Smooth muscle cell (in vitro differentiated cells): ENCODE measurements at regions not wholly inside any gene's neighbourhood (a gene's known extent, or its start where the extent isn't known, plus 50 kb on each side); places are given as distances from the start of the nearest gene placed in this dataset.

Source experiments
- DNase-seq: peaks from one replicate; lab custom pipeline; 2025; ENCODE audit not compliant: unreplicated experiment; lab: John Stamatoyannopoulos, UW
- H2AFZ ChIP-seq: fragments of 200-600 bp; sonication (generic); 2 replicates; pipeline ENCODE4 v1.6.0; 2016; ENCODE audit warnings: antibody characterized with exemption, low read depth, mild to moderate bottlenecking
- H3F3A ChIP-seq: fragments of 200-600 bp; sonication (generic); 2 replicates; pipeline ENCODE4 v1.6.0; 2017; ENCODE audit warnings: antibody characterized with exemption, low read depth
- H3K27ac ChIP-seq: fragments of 200-600 bp; sonication (generic); 2 replicates; pipeline ENCODE4 v1.5.1; 2016; ENCODE audit warnings: low read depth, mild to moderate bottlenecking
- H3K27me3 ChIP-seq: fragments of 200-600 bp; sonication (generic); 2 replicates; pipeline ENCODE4 v1.6.1; 2016; ENCODE audit warnings: low read depth, mild to moderate bottlenecking
- H3K36me3 ChIP-seq: fragments of 200-600 bp; sonication (generic); 2 replicates; pipeline ENCODE4 v1.5.1; 2016; ENCODE audit warnings: low read depth
- H3K4me1 ChIP-seq: fragments of 200-600 bp; sonication (generic); 2 replicates; pipeline ENCODE4 v1.5.1; 2016; ENCODE audit warnings: low read depth
- H3K4me2 ChIP-seq: fragments of 200-600 bp; sonication (generic); 2 replicates; pipeline ENCODE4 v1.6.0; 2016; ENCODE audit warnings: mild to moderate bottlenecking
- H3K4me3 ChIP-seq: fragments of 200-600 bp; sonication (generic); 2 replicates; pipeline ENCODE4 v1.5.1; 2016; ENCODE audit warnings: mild to moderate bottlenecking
- H3K79me2 ChIP-seq: fragments of 200-600 bp; sonication (generic); 2 replicates; pipeline ENCODE4 v1.6.0; 2016; ENCODE audit warnings: low read depth, mild to moderate bottlenecking
- H3K9ac ChIP-seq: fragments of 200-600 bp; sonication (generic); 2 replicates; pipeline ENCODE4 v1.6.0; 2016; ENCODE audit warnings: low read depth
- H3K9me3 ChIP-seq: fragments of 200-600 bp; sonication (generic); replicated peaks from 2 replicates; pipeline ENCODE4 v1.5.1; 2016; ENCODE audit warnings: low read depth
- H4K20me1 ChIP-seq: fragments of 200-600 bp; sonication (generic); 2 replicates; pipeline ENCODE4 v1.6.0; 2016; ENCODE audit warnings: low read depth
- WGBS: methylation state at CpG from one replicate; pipeline ENCODE4 v1.1.7; 2016; ENCODE audit warnings: low lambda C conversion rate; 5-methylcytosine and 5-hydroxymethylcytosine counted together
- TF ChIP-seq, protein P1 (sequence below): fragments of 200-600 bp; sonication (generic); IDR thresholded peaks from 2 replicates; pipeline ENCODE4 v1.5.1; 2017; ENCODE audit warnings: borderline replicate concordance, mild to moderate bottlenecking, antibody characterized with exemption; ENCODE audit not compliant: insufficient read depth, poor library complexity, severe bottlenecking

DNA sequence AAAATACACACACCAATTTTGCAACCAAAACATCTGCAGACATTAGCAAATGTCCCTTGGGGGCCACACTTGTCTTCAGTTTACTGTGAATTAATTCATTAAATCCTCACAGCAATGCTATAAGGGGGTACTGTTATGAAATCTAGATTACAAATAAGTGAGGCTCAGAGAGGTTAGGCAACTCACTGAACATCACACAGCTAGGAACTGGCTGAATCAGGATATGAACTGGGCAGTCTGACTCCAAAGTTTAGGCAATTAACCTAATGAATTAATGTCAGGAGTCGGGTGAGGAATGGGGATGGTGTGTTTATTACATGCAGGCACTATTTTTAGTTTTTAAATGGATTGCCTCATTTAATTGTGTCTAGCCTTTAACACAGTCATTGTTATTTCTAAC lies 305.7 kb upstream of the XYLT1 start:
- TF ChIP-seq, protein P1, sequence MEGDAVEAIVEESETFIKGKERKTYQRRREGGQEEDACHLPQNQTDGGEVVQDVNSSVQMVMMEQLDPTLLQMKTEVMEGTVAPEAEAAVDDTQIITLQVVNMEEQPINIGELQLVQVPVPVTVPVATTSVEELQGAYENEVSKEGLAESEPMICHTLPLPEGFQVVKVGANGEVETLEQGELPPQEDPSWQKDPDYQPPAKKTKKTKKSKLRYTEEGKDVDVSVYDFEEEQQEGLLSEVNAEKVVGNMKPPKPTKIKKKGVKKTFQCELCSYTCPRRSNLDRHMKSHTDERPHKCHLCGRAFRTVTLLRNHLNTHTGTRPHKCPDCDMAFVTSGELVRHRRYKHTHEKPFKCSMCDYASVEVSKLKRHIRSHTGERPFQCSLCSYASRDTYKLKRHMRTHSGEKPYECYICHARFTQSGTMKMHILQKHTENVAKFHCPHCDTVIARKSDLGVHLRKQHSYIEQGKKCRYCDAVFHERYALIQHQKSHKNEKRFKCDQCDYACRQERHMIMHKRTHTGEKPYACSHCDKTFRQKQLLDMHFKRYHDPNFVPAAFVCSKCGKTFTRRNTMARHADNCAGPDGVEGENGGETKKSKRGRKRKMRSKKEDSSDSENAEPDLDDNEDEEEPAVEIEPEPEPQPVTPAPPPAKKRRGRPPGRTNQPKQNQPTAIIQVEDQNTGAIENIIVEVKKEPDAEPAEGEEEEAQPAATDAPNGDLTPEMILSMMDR: no peak
- Histone ChIP-seq H3K36me3 (no peaks in the 10 kb centered on the region), H3K27ac (no peak overlapping the region), H2AFZ (no peak overlapping the region), H3K4me1 (no peaks in the 10 kb centered on the region), H3F3A (no peaks in the 10 kb centered on the region), H3K4me3 (no peak overlapping the region), H3K4me2 (no peak overlapping the region), H3K9me3 (no peaks in the 10 kb centered on the region), H3K27me3 (peaks cover 6% of the 10 kb centered on the region), H3K9ac (no peak overlapping the region), H3K79me2 (no peaks in the 10 kb centered on the region), H4K20me1 (no peaks in the 10 kb centered on the region)
- DNase-seq: no peak
- 82% methylated on average over 1 of the region's 1 CpG for WGBS

DNA sequence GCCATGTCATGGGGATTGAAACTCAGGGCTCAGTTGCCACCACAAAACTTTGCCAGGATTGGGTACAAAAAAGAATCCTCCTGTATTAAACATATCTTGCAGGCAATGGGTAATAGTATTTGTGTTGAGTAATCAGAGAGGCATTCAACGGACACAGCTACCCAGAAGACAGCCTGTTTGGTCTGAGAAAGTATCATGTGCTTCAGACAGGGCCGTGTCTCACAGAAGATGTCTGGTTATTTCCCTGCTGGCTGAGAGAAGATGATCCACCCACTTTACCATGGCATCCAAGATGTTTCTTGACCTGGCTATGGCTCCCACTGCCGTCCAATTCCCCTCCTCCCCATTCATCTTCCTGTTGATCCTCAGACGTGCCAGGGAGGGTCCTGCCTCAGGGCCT lies 304.3 kb upstream of the XYLT1 start:
- H3K9ac ChIP-seq: no peak overlapping the region
- H3K79me2 ChIP-seq: no peaks in the 10 kb centered on the region
- H3F3A ChIP-seq: no peaks in the 10 kb centered on the region
- H2AFZ ChIP-seq: no peak overlapping the region
- H4K20me1 ChIP-seq: no peaks in the 10 kb centered on the region
- no peak overlapping the region for H3K4me2 ChIP-seq
- H3K36me3 ChIP-seq: no peaks in the 10 kb centered on the region
- TF ChIP-seq, protein P1: no peak
- WGBS: 82% methylated on average over 4 of the region's 4 CpGs
- peaks cover 6% of the 10 kb centered on the region for H3K27me3 ChIP-seq
- H3K27ac ChIP-seq: no peak overlapping the region
- DNase-seq: no peak
- H3K4me1 ChIP-seq: no peaks in the 10 kb centered on the region
- no peaks in the 10 kb centered on the region for H3K9me3 ChIP-seq
- no peak overlapping the region for H3K4me3 ChIP-seq

DNA sequence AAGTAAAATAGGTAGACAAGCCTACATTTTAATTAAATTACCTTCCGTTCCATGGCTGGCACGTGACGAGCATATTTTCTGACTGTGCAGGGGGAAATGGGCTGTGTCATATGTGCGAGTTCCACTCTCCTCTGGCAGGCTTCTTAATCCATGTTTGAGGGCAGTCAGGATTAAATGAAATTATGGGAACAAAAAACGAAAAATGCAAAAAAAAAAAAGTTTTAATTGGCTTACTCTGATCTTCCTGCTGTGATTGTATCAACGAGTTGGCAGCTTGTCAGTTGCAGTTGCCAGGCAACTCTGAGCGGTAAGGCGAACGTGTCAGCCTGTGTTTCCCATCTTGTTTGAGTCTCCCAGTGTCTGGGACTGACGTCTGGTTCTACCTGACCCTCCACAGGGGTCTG lies 302.9 kb upstream of the XYLT1 start:
- Histone ChIP-seq H4K20me1 (no peaks in the 10 kb centered on the region), H3K27me3 (peaks cover 6% of the 10 kb centered on the region), H3K4me3 (no peak overlapping the region), H3K79me2 (no peaks in the 10 kb centered on the region), H3K4me2 (no peak overlapping the region), H3K9me3 (no peaks in the 10 kb centered on the region), H2AFZ (no peak overlapping the region), H3K9ac (no peak overlapping the region), H3K27ac (no peak overlapping the region), H3F3A (no peaks in the 10 kb centered on the region), H3K36me3 (no peaks in the 10 kb centered on the region), H3K4me1 (no peaks in the 10 kb centered on the region)
- TF ChIP-seq, protein P1: no peak
- 61% methylated on average over 10 of the region's 10 CpGs for WGBS
- no peak for DNase-seq

DNA sequence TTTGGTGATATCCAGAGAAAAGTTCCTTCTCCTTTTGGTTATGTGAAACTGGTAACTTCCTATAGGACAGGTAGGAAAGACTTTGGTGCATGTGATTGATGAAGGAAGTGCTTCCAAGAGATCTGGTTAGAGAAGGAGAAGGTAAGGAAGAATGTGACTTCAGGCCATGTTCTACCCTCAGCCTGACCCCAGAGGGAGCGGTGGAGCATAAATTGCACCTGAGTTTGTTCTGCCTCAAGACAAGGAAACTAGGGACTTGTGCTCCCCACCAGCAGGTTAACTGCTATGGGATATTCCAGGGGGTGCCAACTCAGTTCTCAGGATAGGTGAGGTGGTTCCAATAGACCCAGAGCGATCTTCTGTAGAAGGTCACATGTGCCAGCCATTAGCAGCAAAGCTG lies 299.3 kb upstream of the XYLT1 start:
- no peak overlapping the region for H2AFZ ChIP-seq
- no peak overlapping the region for H3K4me2 ChIP-seq
- H3K36me3 ChIP-seq: no peaks in the 10 kb centered on the region
- H3K27ac ChIP-seq: no peak overlapping the region
- H3K4me1 ChIP-seq: no peaks in the 10 kb centered on the region
- TF ChIP-seq, protein P1: no peak
- H3K79me2 ChIP-seq: no peaks in the 10 kb centered on the region
- no peaks in the 10 kb centered on the region for H3K9me3 ChIP-seq
- no peak for DNase-seq
- H3F3A ChIP-seq: no peaks in the 10 kb centered on the region
- no peak overlapping the region for H3K4me3 ChIP-seq
- WGBS: 91% methylated on average over 2 of the region's 2 CpGs
- no peaks in the 10 kb centered on the region for H4K20me1 ChIP-seq
- no peak overlapping the region for H3K9ac ChIP-seq
- peaks cover 6% of the 10 kb centered on the region for H3K27me3 ChIP-seq
